Sigmoid colon (tissue), 4 donors: ENCODE measurements at regions not wholly inside any gene's neighbourhood (a gene's known extent, or its start where the extent isn't known, plus 50 kb on each side); places are given as distances from the start of the nearest gene placed in this dataset.

ENCODE experiments used
- CTCF ChIP-seq, 4 experiments: fragments of 450-650 bp in 3 of 4; fragments of 200-600 bp in 1 of 4; IDR thresholded peaks; one replicate each; pipeline ENCODE4 v1.5.1; 2016 to 2019; ENCODE audit warnings: antibody characterized with exemption in 4 of 4, mild to moderate bottlenecking in 3 of 4, moderate library complexity in 2 of 4
- EP300 ChIP-seq, 4 donors: sonication (generic); formaldehyde crosslinking; IDR thresholded peaks; one replicate each; pipeline ENCODE4 v1.6.1; 2017; ENCODE audit warnings: antibody characterized with exemption in 4 of 4
- POLR2A ChIP-seq, 2 donors: fragments of 450-650 bp; IDR thresholded peaks; one replicate each; pipeline ENCODE4 v1.6.1; 2016; ENCODE audit warnings: antibody characterized with exemption in 2 of 2, mild to moderate bottlenecking in 2 of 2, moderate library complexity in 2 of 2

- TF ChIP-seq POLR2A (IDR thresholded peaks at IDR 0.05) (no peak), CTCF (IDR thresholded peaks at IDR 0.05) (peak; percentile 51 to 69 (median 62)), EP300 (IDR thresholded peaks at IDR 0.05) (no peak)
Measured at GRCh38 chrX:17242470-17242869, 132.5 kb upstream of the NHS start.
